Natural killer cell (primary cell): ENCODE measurements at regions not wholly inside any gene's neighbourhood (a gene's known extent, or its start where the extent isn't known, plus 50 kb on each side); places are given as distances from the start of the nearest gene placed in this dataset.

ENCODE experiments used
- ATAC-seq, 3 donors: fragments of 150-1000 bp in 2 of 3; fragments of 200-7000 bp in 1 of 3; cut with Tn5 transposase; 1 replicate in 1 of 3; 2 replicates in 2 of 3; pipeline ENCODE4 v1.10.0; 2021; ENCODE audit warnings: mild to moderate bottlenecking in 2 of 3, moderate library complexity in 2 of 3
- DNase-seq, 2 donors: peaks; one replicate each; pipeline versions ENCODE4 v3.0.0 to v3.0.0-alpha.2; 2013 to 2021; ENCODE audit warnings: mixed read lengths in 1 of 2
- H3K27ac ChIP-seq: one replicate; pipeline ENCODE4 v1.5.1; 2013; ENCODE audit warnings: mild to moderate bottlenecking, low read length
- H3K27me3 ChIP-seq: one replicate; pipeline ENCODE4 v1.6.1; 2013; ENCODE audit warnings: low read length; ENCODE audit not compliant: control insufficient read depth, insufficient read depth
- H3K36me3 ChIP-seq: one replicate; pipeline ENCODE4 v1.6.1; 2013; ENCODE audit warnings: low read length; ENCODE audit not compliant: control insufficient read depth, insufficient read depth
- H3K4me1 ChIP-seq: one replicate; pipeline ENCODE4 v1.6.1; 2013; ENCODE audit warnings: low read length; ENCODE audit not compliant: control insufficient read depth, insufficient read depth
- H3K4me3 ChIP-seq: one replicate; pipeline ENCODE4 v1.5.1; 2013; ENCODE audit warnings: low read length
- H3K9me3 ChIP-seq: one replicate; pipeline ENCODE4 v1.6.1; 2013; ENCODE audit warnings: low read length; ENCODE audit not compliant: control insufficient read depth, insufficient read depth
- H3K27ac Mint-ChIP-seq, 2 donors: one replicate each; pipeline ENCODE4 v1.8.0; 2022; ENCODE audit warnings: mild to moderate bottlenecking in 2 of 2, mixed read lengths in 2 of 2, moderate library complexity in 1 of 2
- H3K27me3 Mint-ChIP-seq, 2 donors: one replicate each; pipeline ENCODE4 v1.8.0; 2022; ENCODE audit warnings: low read depth in 2 of 2, mixed read lengths in 2 of 2
- H3K36me3 Mint-ChIP-seq: one replicate; pipeline ENCODE4 v1.8.0; 2022; ENCODE audit warnings: mixed read lengths
- H3K4me1 Mint-ChIP-seq, 2 donors: one replicate each; pipeline ENCODE4 v1.8.0; 2022; ENCODE audit warnings: mixed read lengths in 2 of 2
- H3K4me3 Mint-ChIP-seq: one replicate; pipeline ENCODE4 v1.8.0; 2022; ENCODE audit warnings: mild to moderate bottlenecking, moderate library complexity, mixed read lengths
- H3K9me3 Mint-ChIP-seq, 2 donors: one replicate each; pipeline ENCODE4 v1.8.0; 2022; ENCODE audit warnings: mixed read lengths in 2 of 2
- WGBS: methylation state at CpG from one replicate; pipeline ENCODE4 v1.1.7; 2013; ENCODE audit warnings: missing lambda C conversion rate; ENCODE audit not compliant: insufficient coverage; 5-methylcytosine and 5-hydroxymethylcytosine counted together
- intact Hi-C: fragments of 100-400 bp; cut with micrococcal nuclease; formaldehyde crosslinking; loops from one replicate; pipeline ENCODE4 v1.14.2; 2022
- TF ChIP-seq, protein P1 (sequence below): fragments of 200-600 bp; IDR thresholded peaks from one replicate; pipeline ENCODE4 v1.8.0; 2022; ENCODE audit warnings: antibody characterized with exemption

DNA sequence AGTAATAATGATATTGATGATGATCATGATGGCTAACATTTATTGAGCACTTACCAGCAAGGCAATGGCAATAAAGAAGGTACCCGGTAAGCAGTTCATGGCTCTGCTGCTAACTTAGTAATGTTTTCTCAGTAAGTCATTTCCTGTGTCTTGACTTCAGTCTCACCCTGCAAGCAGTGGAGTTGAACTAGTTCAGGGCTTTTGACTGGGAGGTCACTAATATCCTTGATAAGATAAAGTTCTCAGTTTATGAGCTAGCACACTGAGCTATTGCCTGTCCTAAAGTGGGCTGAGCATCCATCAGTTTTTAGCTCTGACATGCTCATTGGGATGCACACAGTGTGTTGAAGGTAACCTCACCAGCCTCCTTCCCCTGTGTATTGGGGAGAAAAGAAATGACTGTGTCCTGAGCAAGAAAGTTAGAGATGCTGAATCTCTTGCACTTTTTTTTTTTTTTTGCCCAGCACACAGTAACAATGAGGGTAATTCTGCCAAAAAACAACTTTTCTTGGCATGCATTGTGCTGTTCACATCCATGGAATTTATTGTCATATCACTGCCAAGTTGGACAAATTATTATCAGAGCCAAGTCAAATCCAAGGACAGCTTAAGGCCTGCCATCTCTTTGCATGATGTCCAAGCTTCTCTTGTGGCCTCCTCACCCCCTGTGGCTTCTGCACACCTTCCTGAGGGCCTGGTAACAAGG lies 55.5 kb upstream of the GADD45A start:
- no peak overlapping the region for H3K4me3 Mint-ChIP-seq
- peaks cover under 1 to 3% of the 10 kb centered on the region in 2 donors for H3K4me1 Mint-ChIP-seq
- no peak for ATAC-seq
- H3K27ac Mint-ChIP-seq = no peak overlapping the region
- Histone ChIP-seq H3K27ac (no peak overlapping the region), H3K27me3 (no peaks in the 10 kb centered on the region), H3K4me1 (no peaks in the 10 kb centered on the region), H3K4me3 (no peak overlapping the region), H3K9me3 (no peaks in the 10 kb centered on the region), H3K36me3 (no peaks in the 10 kb centered on the region)
- 93% methylated on average over 1 of the region's 1 CpG for WGBS
- TF ChIP-seq, protein P1, sequence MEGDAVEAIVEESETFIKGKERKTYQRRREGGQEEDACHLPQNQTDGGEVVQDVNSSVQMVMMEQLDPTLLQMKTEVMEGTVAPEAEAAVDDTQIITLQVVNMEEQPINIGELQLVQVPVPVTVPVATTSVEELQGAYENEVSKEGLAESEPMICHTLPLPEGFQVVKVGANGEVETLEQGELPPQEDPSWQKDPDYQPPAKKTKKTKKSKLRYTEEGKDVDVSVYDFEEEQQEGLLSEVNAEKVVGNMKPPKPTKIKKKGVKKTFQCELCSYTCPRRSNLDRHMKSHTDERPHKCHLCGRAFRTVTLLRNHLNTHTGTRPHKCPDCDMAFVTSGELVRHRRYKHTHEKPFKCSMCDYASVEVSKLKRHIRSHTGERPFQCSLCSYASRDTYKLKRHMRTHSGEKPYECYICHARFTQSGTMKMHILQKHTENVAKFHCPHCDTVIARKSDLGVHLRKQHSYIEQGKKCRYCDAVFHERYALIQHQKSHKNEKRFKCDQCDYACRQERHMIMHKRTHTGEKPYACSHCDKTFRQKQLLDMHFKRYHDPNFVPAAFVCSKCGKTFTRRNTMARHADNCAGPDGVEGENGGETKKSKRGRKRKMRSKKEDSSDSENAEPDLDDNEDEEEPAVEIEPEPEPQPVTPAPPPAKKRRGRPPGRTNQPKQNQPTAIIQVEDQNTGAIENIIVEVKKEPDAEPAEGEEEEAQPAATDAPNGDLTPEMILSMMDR = no peak
- H3K36me3 Mint-ChIP-seq = no peaks in the 10 kb centered on the region
- DNase-seq = no peak
- H3K9me3 Mint-ChIP-seq = no peaks in the 10 kb centered on the region
- intact Hi-C loops = no loop called here
- peaks cover 0 to 6% of the 10 kb centered on the region in 2 donors for H3K27me3 Mint-ChIP-seq

GRCh38 chr1:67630438-67631045 lies 54.5 kb upstream of the GADD45A start:
- no peaks in the 10 kb centered on the region for H3K4me1 ChIP-seq
- ATAC-seq (no peak), DNase-seq (no peak)
- Mint-ChIP-seq H3K4me3 (no peak overlapping the region), H3K27ac (no peak overlapping the region), H3K4me1 (peaks cover 11 to 13% of the 10 kb centered on the region in 2 donors), H3K36me3 (no peaks in the 10 kb centered on the region), H3K27me3 (peaks cover 0 to 6% of the 10 kb centered on the region in 2 donors), H3K9me3 (no peaks in the 10 kb centered on the region)
- no peaks in the 10 kb centered on the region for H3K9me3 ChIP-seq
- no peak overlapping the region for H3K27ac ChIP-seq
- 100% methylated on average over 2 of the region's 2 CpGs for WGBS
- intact Hi-C loops = no loop called here
- H3K4me3 ChIP-seq = no peak overlapping the region
- no peaks in the 10 kb centered on the region for H3K36me3 ChIP-seq
- no peaks in the 10 kb centered on the region for H3K27me3 ChIP-seq
- TF ChIP-seq, protein P1 = no peak

GRCh38 chr1:67632356-67632755 lies 52.6 kb upstream of the GADD45A start:
- Mint-ChIP-seq H3K36me3 (no peaks in the 10 kb centered on the region), H3K27ac (no peak overlapping the region), H3K4me1 (peaks cover 15 to 17% of the 10 kb centered on the region in 2 donors), H3K27me3 (peaks cover 0 to 4% of the 10 kb centered on the region in 2 donors), H3K4me3 (no peak overlapping the region), H3K9me3 (no peaks in the 10 kb centered on the region)
- WGBS = 27% methylated on average over 1 of the region's 6 CpGs
- DNase-seq = no peak
- Histone ChIP-seq H3K9me3 (no peaks in the 10 kb centered on the region), H3K4me1 (no peaks in the 10 kb centered on the region), H3K4me3 (no peak overlapping the region), H3K36me3 (no peaks in the 10 kb centered on the region), H3K27me3 (no peaks in the 10 kb centered on the region), H3K27ac (no peak overlapping the region)
- ATAC-seq = no peak
- TF ChIP-seq, protein P1 = no peak
- intact Hi-C loops = no loop called here
